ENCODE measurements at regions not wholly inside any gene's neighbourhood (a gene's known extent, or its start where the extent isn't known, plus 50 kb on each side); places are given as distances from the start of the nearest gene placed in this dataset.

- no peak for DNase-seq
- TF ChIP-seq CTCF (IDR thresholded peaks at IDR 0.05): no peak
- intact Hi-C loops (cut with DNase I): loop anchor here in 2 of 10 donors (10.0 kb wide), 3 partner anchors 194 to 696 kb away; partner anchors contain the start of gene OSR1 (in 1 of the 2)
These were observed 231.5 kb downstream of the TTC32 start for GRCh38 chr2:19670303-19670702.

GRCh38 chr2:19669559-19669958 is 232.2 kb downstream of the TTC32 start:
- TF ChIP-seq CTCF (IDR thresholded peaks at IDR 0.05): no peak
- H3K9me3 ChIP-seq: no peaks in the 10 kb centered on the region
- peaks cover 0 to 15% (median 7%) of the 10 kb centered on the region in 9 donors for H3K4me1 ChIP-seq
- no peaks in the 10 kb centered on the region for H3K36me3 ChIP-seq
- no peak overlapping the region for H3K27ac ChIP-seq
- DNase-seq: no peak
- no peak for ATAC-seq
- WGBS, 2 donors: 90 to 92% methylated on average over 9 of the region's 9 CpGs
- H3K4me3 ChIP-seq: no peak overlapping the region
- intact Hi-C loops (cut with DNase I): loop anchor here in 3 of 10 donors (5.0 to 10.0 kb wide), 3 partner anchors 305 to 315 kb away; partner anchors contain the start of gene OSR1 (in 1 of the 3)
- no peaks in the 10 kb centered on the region for H3K27me3 ChIP-seq

More at GRCh38 chr2:19670303-19670702, 231.5 kb downstream of the TTC32 start:
- 88 to 91% methylated on average over 2 of the region's 2 CpGs for WGBS, 2 donors
- Histone ChIP-seq H3K27me3 (no peaks in the 10 kb centered on the region), H3K4me3 (no peak overlapping the region), H3K4me1 (peaks cover 0 to 15% (median 7%) of the 10 kb centered on the region in 9 donors), H3K36me3 (no peaks in the 10 kb centered on the region), H3K27ac (no peak overlapping the region), H3K9me3 (no peaks in the 10 kb centered on the region)
- no peak for ATAC-seq

GRCh38 chr2:19669126-19669525 is 232.7 kb downstream of the TTC32 start:
- Histone ChIP-seq H3K27ac (no peak overlapping the region), H3K27me3 (no peaks in the 10 kb centered on the region), H3K36me3 (no peaks in the 10 kb centered on the region), H3K9me3 (no peaks in the 10 kb centered on the region), H3K4me1 (peaks cover 0 to 15% (median 7%) of the 10 kb centered on the region in 9 donors), H3K4me3 (no peak overlapping the region)
- WGBS, 2 donors: 87 to 94% methylated on average over 7 of the region's 7 CpGs
- DNase-seq: no peak
- no peak for ATAC-seq
- intact Hi-C loops (cut with DNase I): loop anchor here in 3 of 10 donors (5.0 to 10.0 kb wide), 3 partner anchors 304 to 314 kb away; partner anchors contain the start of gene OSR1 (in 1 of the 3)
- no peak for TF ChIP-seq CTCF (IDR thresholded peaks at IDR 0.05)

- H3K9me3 ChIP-seq: no peaks in the 10 kb centered on the region
- H3K27me3 ChIP-seq: no peaks in the 10 kb centered on the region
- no peak for ATAC-seq
- no peak for DNase-seq
- intact Hi-C loops (cut with DNase I): loop anchor here in 3 of 10 donors (5.0 to 10.0 kb wide), 3 partner anchors 303 to 313 kb away; partner anchors contain the start of gene OSR1 (in 1 of the 3)
- no peak overlapping the region for H3K4me3 ChIP-seq
- WGBS, 2 donors: 48 to 67% methylated on average over 8 of the region's 8 CpGs
- no peak overlapping the region for H3K27ac ChIP-seq
- no peaks in the 10 kb centered on the region for H3K36me3 ChIP-seq
- H3K4me1 ChIP-seq: peaks cover 0 to 8% (median 0%) of the 10 kb centered on the region in 9 donors
- TF ChIP-seq CTCF (IDR thresholded peaks at IDR 0.05): no peak
These were observed 234.2 kb downstream of the TTC32 start for GRCh38 chr2:19667536-19667949.
